ENCODE measurements at regions not wholly inside any gene's neighbourhood (a gene's known extent, or its start where the extent isn't known, plus 50 kb on each side); places are given as distances from the start of the nearest gene placed in this dataset.

DNA sequence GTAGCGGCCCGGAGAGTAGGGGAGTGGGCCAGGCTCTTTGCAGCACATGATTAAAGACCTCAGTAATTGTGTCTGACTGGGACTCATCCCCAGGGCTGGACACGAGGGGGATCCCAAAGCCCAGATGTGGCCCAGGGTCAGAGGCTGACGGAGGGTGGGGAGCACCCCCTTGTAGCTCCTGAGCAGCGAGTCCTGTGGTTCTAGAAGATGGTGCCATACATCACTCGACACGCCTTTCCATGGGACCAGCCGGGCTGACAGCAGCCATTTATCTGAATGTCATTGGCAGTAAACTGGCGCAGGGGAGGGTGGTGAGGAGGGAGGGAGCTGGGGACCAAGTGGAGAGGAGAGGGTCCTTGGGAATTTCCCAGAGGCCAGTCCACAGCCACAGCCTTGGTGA lies 65.1 kb upstream of the FAM222A start:
- 100% methylated on average over 1 of the region's 9 CpGs; no CpG with 5 or more reads in 1 of the 2 donors for whole genome bisulfite sequencing, 2 donors (ENCODE audit: low coverage in 1 of 2)
- no peak overlapping the region for H3K4me3 ChIP-seq
- ATAC-seq = no peak
- peaks cover 80% of the 10 kb centered on the region for H3K27me3 ChIP-seq
- TF ChIP-seq EP300 (IDR thresholded peaks at IDR 0.05) (no peak), POLR2A (IDR thresholded peaks at IDR 0.05) (no peak), POLR2AphosphoS5 (IDR thresholded peaks at IDR 0.05) (no peak)
- TF ChIP-seq, protein P1, sequence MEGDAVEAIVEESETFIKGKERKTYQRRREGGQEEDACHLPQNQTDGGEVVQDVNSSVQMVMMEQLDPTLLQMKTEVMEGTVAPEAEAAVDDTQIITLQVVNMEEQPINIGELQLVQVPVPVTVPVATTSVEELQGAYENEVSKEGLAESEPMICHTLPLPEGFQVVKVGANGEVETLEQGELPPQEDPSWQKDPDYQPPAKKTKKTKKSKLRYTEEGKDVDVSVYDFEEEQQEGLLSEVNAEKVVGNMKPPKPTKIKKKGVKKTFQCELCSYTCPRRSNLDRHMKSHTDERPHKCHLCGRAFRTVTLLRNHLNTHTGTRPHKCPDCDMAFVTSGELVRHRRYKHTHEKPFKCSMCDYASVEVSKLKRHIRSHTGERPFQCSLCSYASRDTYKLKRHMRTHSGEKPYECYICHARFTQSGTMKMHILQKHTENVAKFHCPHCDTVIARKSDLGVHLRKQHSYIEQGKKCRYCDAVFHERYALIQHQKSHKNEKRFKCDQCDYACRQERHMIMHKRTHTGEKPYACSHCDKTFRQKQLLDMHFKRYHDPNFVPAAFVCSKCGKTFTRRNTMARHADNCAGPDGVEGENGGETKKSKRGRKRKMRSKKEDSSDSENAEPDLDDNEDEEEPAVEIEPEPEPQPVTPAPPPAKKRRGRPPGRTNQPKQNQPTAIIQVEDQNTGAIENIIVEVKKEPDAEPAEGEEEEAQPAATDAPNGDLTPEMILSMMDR (IDR thresholded peaks at IDR 0.05) = no peak
- no peak overlapping the region for H3K27ac ChIP-seq
- no peaks in the 10 kb centered on the region for H3K36me3 ChIP-seq
- no peaks in the 10 kb centered on the region for H3K4me1 ChIP-seq
- no peaks in the 10 kb centered on the region for H3K9me3 ChIP-seq

DNA sequence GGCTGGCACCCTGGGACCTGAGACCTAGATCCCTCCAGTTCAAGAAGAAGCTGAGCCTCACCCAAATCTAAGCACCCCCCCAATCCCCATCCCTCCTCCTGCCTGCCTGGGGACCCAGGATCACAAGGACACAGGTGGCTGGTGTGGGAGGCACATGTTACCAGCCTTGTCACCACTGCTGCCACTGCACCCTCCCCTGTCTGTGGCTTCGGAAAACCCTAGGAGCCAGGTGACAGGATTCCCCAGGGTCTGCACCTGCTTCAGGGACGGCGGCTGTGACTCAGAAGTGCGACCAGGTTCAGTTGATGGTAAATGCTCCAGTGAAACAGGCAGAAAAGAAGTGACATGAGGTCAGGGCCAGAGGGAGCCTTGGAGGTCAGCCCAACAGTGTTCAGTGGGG lies 62.8 kb upstream of the FAM222A start:
- Histone ChIP-seq H3K27ac (no peak overlapping the region), H3K27me3 (peaks cover 78% of the 10 kb centered on the region), H3K4me1 (no peaks in the 10 kb centered on the region), H3K9me3 (no peaks in the 10 kb centered on the region), H3K4me3 (no peak overlapping the region), H3K36me3 (no peaks in the 10 kb centered on the region)
- WGBS, 2 donors (ENCODE audit: low coverage in 1 of 2) = no CpG with 5 or more reads among the region's 4 CpGs
- TF ChIP-seq, protein P1 (IDR thresholded peaks at IDR 0.05) = no peak
- TF ChIP-seq POLR2AphosphoS5 (IDR thresholded peaks at IDR 0.05) = no peak
- no peak for TF ChIP-seq POLR2A (IDR thresholded peaks at IDR 0.05)
- no peak for TF ChIP-seq EP300 (IDR thresholded peaks at IDR 0.05)
- ATAC-seq = no peak

DNA sequence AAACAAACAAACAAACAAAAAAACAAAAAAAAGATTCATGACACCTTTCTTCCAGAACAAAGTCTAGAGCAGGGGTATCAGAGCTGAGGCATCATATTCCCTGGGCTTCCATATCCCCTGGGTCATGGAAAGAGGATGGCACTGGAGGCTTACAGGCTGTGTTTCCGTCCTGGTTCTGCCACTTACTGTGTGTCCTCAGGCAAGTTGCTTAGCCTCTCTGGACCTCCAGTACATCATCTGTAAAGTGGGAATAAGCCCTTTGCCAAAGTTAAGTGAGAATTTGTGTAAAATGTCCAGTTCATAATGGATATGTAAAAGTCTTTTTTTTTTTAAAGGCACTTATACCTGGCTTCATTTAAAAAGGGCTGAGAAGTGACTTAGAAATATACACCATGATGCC lies 62.0 kb upstream of the FAM222A start:
- Histone ChIP-seq H3K4me1 (no peaks in the 10 kb centered on the region), H3K36me3 (no peaks in the 10 kb centered on the region), H3K27me3 (peaks cover 76% of the 10 kb centered on the region), H3K9me3 (no peaks in the 10 kb centered on the region), H3K4me3 (no peak overlapping the region), H3K27ac (no peak overlapping the region)
- WGBS, 2 donors (ENCODE audit: low coverage in 1 of 2) = 100% methylated on average over 1 of the region's 1 CpG; no CpG with 5 or more reads in 1 of the 2 donors
- ATAC-seq = no peak
- TF ChIP-seq POLR2A (IDR thresholded peaks at IDR 0.05) (no peak), POLR2AphosphoS5 (IDR thresholded peaks at IDR 0.05) (no peak), EP300 (IDR thresholded peaks at IDR 0.05) (no peak)
- TF ChIP-seq, protein P1 (IDR thresholded peaks at IDR 0.05) = no peak

DNA sequence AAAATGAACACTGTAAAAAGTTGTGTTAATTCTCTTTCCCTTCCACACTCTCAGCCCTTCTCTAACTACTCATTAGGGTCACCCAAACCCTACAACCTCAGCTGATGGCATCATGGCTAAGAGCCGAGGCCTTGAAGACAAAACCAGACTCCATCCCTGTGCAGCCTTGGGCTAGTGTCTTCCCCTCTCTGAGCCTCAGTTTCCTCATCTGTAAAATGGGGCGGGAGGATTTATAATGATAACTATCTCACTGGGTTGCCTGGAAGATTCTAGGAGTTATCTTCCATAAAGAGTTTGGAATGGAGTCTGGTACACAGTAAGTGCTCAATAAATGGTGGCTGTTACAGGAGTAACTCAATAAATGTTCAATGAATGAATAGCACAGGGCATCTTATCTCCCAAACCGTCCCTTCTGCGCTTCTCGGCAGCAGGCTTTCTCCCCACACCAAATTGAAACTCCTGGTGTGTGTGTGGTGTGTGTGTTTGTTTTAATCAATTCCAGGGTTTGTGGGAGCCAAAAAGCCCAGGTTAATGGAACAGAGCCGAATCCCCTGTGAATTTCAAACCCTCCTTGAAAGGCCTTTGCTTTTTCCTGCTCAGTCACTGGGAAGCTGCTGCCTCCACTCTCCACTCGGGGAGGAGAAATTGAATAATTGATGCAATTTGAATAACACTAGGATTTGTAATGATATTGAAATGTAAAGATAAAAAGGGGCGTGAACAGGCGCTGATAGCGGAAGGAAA lies 61.2 kb upstream of the FAM222A start:
- ATAC-seq = no peak
- 62 to 84% methylated on average over 3 to 10 of the region's 10 CpGs for whole genome bisulfite sequencing, 2 donors (ENCODE audit: low coverage in 1 of 2)

DNA sequence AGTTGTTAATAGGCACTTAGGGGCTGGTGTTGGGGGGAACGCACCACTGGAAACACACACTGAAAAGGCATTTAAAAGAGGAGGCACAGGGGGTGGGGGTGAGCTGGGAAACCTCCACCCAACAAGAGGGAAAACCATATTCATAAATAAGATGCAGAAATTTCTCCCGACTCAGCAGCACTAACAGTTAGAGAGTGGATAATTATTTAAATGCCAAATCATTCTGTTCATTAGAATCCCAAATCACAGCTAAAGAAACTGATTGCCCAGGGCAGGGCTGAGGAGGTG lies 60.7 kb upstream of the FAM222A start:
- TF ChIP-seq POLR2A (IDR thresholded peaks at IDR 0.05) (no peak), EP300 (IDR thresholded peaks at IDR 0.05) (no peak), POLR2AphosphoS5 (IDR thresholded peaks at IDR 0.05) (no peak)
- TF ChIP-seq, protein P1 (IDR thresholded peaks at IDR 0.05) = no peak
- no peaks in the 10 kb centered on the region for H3K36me3 ChIP-seq
- ATAC-seq = no peak
- peaks cover 75% of the 10 kb centered on the region for H3K27me3 ChIP-seq
- H3K4me3 ChIP-seq = no peak overlapping the region
- no peaks in the 10 kb centered on the region for H3K9me3 ChIP-seq
- 77 to 90% methylated on average over 2 of the region's 2 CpGs for WGBS, 2 donors (ENCODE audit: low coverage in 1 of 2)
- no peaks in the 10 kb centered on the region for H3K4me1 ChIP-seq
- H3K27ac ChIP-seq = no peak overlapping the region

More for the DNA sequence above, 61.2 kb upstream of the FAM222A start:
- H3K36me3 ChIP-seq = no peaks in the 10 kb centered on the region
- H3K9me3 ChIP-seq = no peaks in the 10 kb centered on the region
- H3K27me3 ChIP-seq = peaks cover 77% of the 10 kb centered on the region
- H3K4me1 ChIP-seq = no peaks in the 10 kb centered on the region
- no peak overlapping the region for H3K27ac ChIP-seq
- H3K4me3 ChIP-seq = no peak overlapping the region
- TF ChIP-seq POLR2AphosphoS5 (IDR thresholded peaks at IDR 0.05) (no peak), POLR2A (IDR thresholded peaks at IDR 0.05) (no peak), EP300 (IDR thresholded peaks at IDR 0.05) (no peak)
- TF ChIP-seq, protein P1 (IDR thresholded peaks at IDR 0.05) = no peak
